G401 (cell line): ENCODE measurements at regions not wholly inside any gene's neighbourhood (a gene's known extent, or its start where the extent isn't known, plus 50 kb on each side); places are given as distances from the start of the nearest gene placed in this dataset.
"Not testable (repeated sequence)": the region's sequence is repeated elsewhere in the genome, so short reads cannot be mapped to it uniquely, and the experiment has no call there.

ENCODE experiments used
- DNase-seq: peaks from one replicate; pipeline ENCODE4 v3.0.0-alpha.2; 2015; ENCODE audit warnings: low spot score
- in situ Hi-C: cut with HindIII; loops from 2 replicates; pipeline ENCODE4 v1.10.0; 2016; ENCODE audit warnings: low sequenced_read_pairs, mixed read lengths

DNA sequence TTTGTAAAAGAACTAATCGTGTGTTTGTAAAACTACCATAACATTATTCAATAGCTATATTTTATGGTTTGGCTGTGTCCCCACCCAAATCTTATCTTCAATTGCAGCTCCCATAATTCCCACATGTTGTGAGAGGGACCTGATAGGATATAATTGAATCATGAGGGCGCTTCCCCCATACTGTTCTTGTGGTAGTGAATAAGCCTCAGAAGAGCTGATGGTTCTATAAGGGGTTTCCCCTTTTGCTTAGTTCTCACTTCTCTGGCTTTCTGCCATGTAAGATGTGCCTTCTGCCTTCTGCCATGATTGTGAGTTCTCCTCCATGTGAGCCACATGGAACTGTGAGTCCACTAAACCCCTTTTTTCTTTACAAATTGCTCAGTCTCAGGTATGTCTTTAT is 1372.3 kb downstream of the AMY1C start:
- in situ Hi-C loops, result no loop called here
- no peak for DNase-seq

DNA sequence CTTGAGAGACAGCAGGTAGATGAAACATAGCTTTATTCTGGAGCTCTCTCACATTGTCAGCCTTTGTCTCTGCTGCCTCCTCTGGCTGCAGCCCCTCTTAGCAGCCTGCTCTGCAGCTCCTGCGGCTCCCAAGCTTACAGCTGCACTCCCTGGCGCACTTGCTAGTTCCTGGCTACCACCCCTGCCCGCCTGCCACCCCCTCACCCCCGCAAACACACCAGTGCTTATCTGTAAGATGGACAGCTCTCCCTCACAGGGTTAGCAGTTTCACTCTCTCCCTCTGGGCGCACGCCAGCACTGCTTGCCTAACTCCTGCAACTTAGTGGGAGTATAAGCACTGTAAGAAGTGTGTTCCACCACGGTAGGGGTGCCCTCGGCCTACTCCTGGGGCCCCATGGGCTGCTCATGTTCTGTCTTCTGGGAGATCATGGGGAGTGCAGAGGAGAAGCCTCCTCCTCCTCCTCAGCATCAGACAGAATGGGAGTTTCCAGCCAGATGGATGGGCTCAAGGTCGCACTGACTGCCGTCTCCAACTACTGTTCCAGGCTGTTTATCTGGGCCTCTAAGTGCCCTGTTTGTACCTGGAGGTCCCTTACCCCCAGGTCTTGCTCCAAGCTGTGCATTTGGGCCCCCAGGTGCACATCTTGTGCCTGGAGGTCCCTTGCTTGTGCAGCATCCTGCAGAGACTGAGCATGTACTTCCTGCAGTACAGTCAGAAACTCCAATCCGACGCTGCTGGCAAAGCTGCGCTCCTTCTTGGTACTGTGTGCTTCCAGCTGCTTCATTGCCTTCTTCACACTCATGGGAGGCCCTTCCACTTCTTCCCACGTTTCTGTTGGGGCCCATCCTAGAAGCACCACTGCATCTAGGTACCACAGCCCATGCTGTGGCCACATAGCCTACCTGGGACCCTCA is 1388.1 kb downstream of the AMY1C start:
- in situ Hi-C loops, result no loop called here
- peak; percentile 6 for DNase-seq

DNA sequence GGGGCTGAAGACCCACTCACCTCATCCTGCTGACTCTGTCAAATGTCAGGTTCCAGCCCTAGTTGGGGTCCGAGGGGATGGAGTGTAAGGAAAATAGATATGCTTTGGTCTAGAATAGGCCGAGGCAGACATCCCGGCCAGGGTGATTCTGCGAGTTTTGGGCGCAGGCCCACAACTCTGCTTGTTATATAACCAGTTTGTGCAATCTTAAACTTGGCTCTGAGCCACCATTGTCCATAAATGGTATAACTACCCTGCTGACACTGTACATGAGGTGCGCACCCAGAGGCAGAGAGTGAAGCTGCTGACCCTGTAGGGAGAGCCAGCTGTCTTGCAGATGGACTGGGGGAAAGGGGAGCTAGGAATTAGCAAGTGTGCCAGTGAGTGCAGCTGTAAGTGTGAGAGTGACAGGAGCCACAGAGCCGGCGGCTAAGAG is 1388.8 kb downstream of the AMY1C start:
- in situ Hi-C loops, result no loop called here
- DNase-seq, result no peak

DNA sequence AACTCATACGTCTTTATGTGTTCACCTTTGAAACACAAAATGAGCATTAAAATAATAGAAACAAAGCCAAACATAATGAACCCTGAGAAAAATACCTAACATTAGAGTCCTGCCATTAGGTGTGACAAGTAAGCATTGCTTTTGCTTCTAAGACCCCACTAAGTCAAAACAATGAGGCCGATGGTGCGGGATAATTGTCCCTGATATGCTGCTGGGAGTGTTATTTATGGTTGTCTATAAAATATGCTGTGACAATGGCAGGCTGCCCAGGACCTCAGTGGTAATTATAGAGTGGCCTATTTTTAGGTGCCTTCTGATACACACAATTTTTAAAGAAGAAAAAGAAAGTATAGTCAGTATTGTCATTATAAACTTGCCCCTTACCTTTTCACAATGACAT is 1423.1 kb downstream of the AMY1C start:
- DNase-seq, result no peak
- in situ Hi-C loops, result no loop called here

DNA sequence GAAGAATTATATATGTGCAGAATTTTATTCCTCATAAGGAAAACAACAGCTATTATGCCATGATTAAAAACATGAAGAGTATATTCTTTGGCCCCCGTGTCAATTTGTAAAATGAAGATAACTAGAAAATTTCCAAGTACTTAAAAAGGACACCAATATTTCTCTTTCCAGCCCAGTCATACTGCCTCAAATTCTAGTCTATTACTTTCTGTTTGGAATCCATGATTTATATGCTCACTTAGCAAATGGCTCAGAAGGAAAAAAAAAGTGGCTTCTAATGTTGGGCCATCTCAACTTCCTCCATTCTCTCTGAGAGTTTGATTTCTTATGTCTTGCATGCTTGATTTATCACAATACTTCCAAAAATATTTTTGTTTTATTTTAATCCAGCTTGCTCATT is 1431.1 kb downstream of the AMY1C start:
- DNase-seq, result no peak
- in situ Hi-C loops, result no loop called here

DNA sequence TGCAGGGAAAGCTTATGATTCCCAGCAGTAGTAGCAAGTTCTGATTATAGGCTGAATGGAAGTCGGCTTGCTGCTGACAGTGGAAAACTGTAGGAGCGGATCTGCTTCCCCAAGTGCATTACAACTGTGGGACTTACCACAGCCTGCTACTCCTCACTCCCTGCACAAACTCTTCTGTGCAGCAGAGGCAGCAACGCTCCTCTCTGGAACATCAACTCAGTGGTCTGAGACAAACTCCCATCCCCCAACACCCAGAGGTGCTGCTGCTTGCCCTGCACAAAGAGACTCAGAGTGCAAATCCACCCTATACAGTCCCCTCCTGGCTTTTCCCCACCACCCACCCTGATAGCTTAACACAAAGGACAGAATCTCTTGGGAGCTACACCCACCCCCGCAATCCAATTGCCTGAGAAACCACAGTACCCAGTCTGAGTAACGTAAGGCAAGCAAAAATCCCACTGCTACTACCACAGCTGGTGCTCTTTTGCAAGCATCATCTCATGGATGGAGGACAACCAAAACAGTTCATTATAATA is 1455.2 kb downstream of the AMY1C start:
- in situ Hi-C loops, result no loop called here
- DNase-seq, result no peak

DNA sequence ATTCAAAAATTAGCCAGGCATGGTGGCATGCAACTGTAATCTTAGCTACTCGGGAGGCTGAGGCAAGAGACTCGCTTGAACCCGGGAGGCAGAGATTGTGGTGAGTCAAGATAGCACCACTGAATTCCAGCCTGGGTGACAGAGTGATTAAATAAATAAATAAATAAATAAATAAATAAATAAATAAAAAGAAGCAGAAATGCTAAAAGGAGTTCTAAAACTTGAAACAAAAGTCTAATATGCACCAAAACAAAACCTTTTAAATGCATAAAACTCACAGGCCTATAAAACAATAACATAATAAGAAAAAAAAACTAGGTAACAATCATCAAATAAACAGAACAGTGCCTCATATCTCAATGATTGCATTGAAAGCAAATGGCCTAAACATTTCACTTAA is 1458.9 kb downstream of the AMY1C start:
- in situ Hi-C loops, result no loop called here
- no peak for DNase-seq

DNA sequence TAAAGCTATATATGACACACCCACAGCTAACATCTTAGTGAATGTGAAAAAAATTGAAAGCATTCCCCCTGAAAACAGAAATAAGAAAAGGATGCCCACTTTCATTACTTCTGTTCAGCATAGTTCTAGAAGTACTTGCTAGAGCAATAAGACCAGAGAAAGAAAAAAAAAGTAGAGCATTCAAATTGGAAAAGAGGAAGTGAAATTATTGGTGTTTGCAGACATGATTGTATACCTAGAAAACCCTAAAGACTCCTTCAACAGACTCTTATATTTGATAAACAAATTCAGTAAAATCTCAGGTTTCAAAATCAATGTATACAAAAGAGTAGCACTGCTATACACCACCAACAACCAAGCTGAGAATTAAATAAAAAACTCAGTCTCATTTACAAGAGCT is 1461.0 kb downstream of the AMY1C start:
- no peak for DNase-seq
- in situ Hi-C loops, result no loop called here

DNA sequence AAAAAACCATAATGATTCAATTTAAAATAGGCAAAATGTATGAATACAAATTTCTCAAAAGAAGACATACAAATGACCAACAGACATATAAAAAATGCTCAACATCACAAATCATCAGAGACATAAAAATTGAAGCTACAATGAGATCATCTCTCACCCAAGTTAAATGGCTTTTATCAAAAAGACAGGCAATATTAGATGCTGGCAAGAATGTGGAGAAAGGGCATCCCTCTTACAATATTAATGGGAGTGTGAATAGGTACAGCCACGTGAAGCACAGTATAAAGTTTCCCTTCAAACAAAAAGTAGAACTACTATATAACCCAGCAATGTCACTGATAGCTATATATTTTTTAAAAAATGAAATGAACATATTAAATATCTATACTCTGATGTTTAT is 1481.7 kb downstream of the AMY1C start:
- in situ Hi-C loops, result no loop called here
- DNase-seq, result no peak

DNA sequence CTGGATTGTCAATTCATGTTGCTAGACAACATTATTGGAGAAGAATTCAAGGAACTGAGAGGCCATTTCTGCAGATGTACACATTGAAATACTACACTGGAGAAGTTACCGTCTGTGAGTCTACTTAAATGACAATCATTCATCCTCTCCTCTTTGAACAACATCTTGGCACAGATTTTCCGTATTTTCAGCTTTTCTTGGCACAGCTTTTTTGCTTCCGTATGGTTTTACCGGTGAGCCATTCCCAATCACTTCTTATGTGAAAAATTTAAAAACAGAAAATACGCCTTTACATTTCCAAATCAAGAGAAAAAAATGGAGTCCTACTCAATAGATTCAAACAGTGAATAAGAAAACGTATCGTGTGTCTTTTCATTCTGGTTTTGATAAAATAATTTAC is 1493.7 kb downstream of the AMY1C start:
- in situ Hi-C loops, result no loop called here
- DNase-seq, result no peak

DNA sequence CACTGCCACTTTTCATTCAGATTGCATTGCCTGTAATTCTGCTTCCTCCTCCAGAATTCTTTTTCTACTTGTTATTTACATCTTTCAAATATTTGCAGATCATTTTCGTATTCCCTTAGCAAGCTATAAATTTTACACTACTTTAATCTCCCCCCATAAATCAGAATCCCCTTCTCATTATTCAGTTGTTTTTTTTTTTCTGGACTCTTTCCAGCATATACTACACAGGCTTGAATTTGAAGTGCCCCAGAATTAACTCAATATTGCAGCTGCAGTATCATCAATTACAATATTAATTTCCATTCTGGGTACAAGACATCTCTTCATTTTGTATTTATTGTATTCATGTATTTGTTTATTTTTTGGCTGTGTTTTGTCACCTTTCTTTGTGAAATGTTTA is 1494.3 kb downstream of the AMY1C start:
- in situ Hi-C loops, result no loop called here

DNA sequence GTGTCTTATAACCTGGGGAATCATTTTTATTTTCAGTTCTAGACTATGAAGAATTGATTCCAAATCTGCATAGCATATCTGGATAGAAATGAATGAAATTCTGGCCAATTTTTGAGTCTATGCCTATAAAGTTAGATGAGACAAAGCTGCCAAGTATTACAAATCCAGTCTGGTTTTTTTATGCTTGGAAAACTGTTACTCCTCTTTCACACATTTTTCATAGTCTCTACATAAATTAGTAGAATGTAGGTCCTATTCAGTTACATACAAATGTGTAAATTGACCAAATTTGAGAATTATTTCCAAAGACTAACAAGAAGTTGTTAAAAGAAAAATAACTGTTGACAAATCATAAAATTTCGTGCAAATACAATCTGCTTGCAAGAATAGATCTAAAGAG is 1505.2 kb downstream of the AMY1C start:
- in situ Hi-C loops, result no loop called here
- no peak for DNase-seq

More for the DNA sequence above, 1494.3 kb downstream of the AMY1C start:
- DNase-seq, result no peak

DNA sequence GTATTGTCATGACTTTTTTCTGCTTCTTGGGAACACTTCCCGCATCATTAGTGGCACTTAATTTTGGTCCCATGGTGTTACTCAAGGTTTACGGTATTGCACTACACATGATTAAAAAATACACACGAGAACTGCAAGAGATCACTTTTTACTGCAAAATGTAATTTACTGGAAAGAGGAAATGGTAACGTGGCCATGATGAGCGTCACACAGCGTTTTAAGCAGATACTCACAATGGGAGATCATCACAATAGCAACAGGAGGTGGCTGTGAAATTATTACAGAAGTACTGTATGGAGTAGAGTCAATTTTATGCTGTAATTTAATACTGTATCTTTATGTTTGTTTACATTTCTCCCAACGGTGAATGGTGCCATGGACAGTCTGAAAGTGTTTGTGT is 1510.3 kb downstream of the AMY1C start:
- no peak for DNase-seq
- in situ Hi-C loops, result no loop called here

DNA sequence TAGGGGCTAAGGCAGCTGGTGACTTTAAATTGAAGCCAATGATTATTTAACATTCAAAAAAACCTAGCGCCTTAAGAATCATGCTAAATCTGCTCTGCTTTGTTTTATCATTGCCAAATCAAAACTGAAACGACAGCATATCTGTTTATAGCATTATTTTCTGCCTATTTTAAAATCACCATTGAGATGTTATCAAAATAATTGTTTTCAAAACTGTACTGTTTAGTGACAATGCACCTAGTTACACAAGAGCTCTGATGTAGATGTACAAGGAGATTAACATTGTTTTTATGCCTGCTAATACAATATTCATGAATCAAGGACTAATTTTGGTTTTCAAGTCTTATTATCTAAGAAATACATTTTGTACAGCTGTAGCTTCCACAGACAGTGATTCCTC is 1521.3 kb downstream of the AMY1C start:
- in situ Hi-C loops, result no loop called here
- DNase-seq, result no peak

DNA sequence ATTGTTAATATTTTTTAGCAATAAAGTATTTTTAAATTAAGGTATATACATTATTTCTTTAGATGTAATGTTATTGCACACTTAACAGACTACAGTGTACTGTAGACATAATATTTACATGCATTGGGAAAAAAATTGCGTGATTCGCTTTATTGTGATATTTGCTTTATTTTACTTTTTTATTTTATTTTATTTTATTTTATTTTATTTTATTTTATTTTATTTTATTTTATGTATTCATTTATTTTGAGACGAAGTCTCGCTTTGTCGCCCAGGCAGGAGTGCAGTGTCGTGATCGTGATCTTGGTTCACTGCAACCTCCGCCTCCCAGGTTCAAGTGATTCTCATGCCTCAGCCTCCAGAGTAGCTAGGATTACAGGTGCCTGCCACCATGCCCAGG is 1522.7 kb downstream of the AMY1C start:
- DNase-seq, in situ Hi-C loops: not testable (repeated sequence)

DNA sequence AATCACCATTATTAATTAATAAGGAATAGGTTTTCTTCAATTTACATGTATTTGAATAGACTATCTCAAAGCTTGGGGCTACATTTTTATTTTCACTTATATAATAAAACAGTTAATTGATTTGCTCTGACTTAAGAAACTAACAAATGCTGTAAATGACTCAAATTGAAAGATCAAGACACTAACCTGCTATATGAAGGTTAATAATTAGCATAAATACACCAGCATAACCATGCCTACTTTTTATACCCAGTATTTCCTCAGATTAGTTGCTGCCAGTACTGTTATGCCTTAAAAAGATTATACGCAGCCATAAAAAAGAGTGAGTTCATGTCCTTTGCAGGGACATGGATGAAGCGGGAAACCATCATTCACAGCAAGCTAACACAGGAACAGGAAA is 1545.1 kb downstream of the AMY1C start:
- in situ Hi-C loops, result no loop called here
- no peak for DNase-seq

DNA sequence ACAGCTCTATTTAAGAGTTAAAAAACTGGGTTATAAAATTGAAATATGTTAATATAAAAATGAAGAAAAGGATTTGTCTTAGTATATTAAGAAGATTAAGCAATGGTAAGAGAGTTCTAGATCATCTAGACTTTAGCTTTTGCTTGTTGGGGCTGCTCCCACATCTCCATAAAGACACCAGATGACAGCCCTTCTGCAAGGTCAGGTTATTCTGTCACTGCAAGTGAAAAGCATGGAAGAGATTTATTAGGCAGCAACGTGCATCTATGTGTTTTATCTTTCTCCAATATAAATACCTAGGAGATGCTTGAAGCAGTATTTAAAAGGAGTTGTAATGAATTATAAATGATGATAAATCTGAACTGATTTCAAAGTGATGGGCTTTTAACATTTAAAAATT is 1560.4 kb downstream of the AMY1C start:
- in situ Hi-C loops, result no loop called here
- no peak for DNase-seq

DNA sequence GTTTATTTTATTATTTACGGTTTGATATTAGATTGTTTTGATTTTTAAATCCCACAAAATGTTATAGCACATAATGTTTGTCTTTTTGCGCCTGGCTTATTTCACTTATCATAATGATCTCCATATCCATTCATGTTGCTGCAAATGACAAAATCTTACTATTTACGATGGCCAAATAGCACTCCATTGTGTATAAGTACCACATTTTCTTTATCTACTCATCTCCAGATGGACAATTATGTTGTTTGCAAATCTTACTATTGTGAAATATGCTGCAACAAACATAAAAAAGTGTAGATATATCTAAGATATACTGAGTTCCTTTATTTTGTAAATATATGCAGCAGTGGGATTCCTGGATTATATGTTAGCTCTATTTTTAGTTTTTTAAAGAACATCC is 1568.3 kb downstream of the AMY1C start:
- DNase-seq, result no peak
- in situ Hi-C loops, result no loop called here

DNA sequence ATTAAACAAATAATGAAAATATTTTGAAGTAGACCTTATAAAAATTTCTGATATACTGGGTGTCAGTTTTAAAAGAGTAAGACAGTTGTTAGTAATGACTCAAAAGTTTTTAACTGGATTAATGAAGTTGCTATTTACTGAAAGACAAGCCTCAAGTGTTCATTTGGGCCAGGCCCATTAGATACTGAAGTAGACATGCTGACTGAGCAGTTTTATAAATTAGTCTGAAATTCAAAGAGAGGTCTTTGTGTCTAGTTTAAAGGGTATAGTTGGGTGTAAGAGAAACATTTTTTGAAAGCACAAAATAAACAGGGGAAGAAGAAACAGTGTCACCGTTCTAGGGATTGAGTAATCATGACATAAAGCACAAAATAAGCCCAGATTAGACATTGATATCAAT is 1577.2 kb downstream of the AMY1C start:
- in situ Hi-C loops, result no loop called here
- DNase-seq, result no peak

DNA sequence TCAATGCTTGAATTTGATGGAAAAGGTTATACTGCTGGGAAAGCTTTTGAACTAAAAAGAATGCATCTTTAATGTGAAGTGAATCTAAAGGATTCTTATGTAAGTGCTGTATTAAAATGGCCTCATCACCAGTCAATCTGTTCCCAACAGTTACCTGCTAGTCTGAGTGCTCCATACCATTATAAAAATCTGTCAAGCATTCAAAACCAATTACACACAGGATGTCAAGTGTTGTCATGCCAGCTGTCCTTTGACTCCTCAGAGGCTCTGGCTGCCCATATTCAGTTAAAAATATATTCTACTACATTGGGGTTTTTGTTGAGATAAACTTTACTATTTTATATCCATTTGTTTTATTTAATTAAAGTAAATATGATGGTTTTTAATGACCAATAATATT is 1587.7 kb downstream of the AMY1C start:
- no peak for DNase-seq
- in situ Hi-C loops, result no loop called here

DNA sequence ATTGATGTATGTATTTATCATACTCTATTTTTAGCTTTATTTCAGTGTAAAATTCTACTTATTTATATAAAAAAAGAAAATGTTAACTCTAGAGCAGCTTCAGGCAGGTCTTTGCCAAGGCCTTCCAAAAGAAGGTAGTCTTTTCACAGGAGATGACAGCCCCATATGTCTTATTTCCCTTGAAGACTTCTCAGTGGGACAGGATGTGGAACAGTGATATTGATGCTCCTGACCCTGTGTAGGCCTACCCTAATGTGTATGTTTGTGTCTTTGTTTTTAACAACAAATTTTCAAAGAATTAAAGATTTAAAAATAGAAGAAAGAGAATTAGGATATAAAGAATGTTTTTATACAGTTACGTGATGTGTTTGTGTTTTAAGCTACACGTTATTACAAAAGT is 1593.6 kb downstream of the AMY1C start:
- in situ Hi-C loops, result no loop called here
- no peak for DNase-seq
